Eye (tissue), 1 donor: ENCODE measurements at regions not wholly inside any gene's neighbourhood (a gene's known extent, or its start where the extent isn't known, plus 50 kb on each side); places are given as distances from the start of the nearest gene placed in this dataset.

Experiments used
- DNase-seq: peaks from one replicate; pipeline ENCODE4 v3.0.0-alpha.2; 2015

DNA sequence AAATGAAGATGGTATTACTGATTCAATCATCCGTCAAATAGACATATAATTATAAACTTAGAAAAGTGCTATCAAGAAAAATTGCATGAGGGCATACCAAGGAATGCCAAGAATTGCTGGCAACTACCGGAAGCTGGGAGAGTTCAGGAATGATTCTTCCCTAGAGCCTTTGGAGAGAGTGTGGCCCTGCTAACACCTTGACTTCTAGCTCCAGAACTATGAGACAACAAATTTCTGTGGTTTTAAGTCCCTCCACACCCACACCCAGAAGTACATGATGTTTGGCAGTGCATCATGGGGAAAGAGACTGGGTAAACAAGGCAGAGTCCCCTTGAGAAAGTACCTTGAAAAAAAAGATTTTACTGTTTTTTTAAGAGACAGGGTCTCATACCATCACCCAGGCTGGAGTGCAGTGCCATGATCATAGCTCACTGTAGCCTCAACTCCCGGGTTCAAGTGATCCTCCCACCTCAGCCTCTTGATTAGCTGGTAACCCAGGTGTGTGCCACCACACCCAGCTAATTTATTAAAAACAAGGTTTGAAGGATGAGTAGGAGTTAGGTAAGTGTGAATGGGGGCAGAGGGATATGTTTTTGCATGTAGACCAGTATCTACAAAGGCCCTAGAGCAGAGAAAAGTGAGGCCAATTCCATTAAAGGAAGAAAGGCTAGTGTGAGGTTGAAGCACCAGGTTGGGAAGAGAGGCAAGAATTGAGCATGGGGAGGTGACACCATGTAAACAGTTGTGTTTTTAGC is 53.1 kb downstream of the GSX2 start:
- no peak for DNase-seq

DNA sequence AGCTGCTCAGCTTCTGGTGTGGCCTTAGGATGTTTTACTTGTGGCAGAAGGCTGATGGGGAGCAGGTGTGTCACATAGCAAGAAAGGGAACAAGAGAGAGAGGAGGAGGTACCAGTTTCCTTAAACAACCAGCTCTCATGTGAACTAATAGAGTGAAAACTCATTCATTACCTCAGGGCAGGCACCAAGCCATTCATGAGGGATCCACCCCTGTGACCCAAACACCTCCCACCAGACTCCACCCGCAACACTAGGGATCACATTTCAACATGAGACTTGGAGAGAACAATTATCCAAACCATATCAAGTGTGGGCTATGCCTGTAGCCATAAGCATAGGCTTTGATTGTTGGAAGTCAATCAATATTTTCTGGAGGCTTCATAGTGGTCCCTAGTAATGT is 56.0 kb downstream of the GSX2 start:
- DNase-seq = no peak

DNA sequence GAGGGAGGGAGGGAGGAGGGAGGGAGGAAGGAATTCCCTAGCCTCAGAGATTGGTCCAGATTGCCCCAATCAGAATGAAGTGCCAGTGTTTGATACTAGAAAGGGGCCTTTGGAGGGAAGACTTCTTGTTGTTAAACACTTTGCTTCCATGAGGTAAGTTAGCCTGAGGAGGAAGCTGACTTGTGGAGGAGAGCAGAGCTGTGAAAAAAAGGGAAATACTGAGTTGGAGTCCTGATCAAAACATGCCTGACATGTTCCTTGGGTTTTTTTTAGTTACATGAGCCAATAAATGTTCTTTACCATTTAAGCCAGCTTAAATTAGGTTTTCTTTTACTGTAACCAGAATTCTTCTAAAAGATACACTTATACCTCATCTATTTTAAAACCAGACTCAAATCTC is 57.6 kb downstream of the GSX2 start:
- no peak for DNase-seq

GRCh38 chr4:54159543-54159942 is 59.6 kb downstream of the GSX2 start:
- DNase-seq = no peak

DNA sequence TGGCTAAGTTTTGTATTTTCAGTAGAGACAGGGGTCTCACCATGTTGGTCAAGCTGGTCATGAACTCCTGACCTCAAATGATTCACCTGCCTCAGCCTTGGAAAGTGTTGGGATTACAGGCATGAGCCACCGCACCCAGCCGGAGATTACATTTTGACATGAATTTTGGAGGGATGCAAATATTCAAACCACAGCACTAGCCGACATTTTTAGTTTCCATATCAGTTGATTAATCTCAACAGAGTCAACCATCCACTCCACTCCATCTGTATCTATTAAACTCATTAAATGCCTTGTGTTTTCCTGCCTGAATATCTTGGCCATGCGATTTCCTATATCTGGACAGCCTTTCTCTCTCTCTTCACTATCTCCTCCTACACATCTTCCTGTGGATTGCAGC is 64.1 kb upstream of the PDGFRA start:
- DNase-seq = no peak

GRCh38 chr4:54165438-54165837 is 63.7 kb upstream of the PDGFRA start:
- peak; percentile 30 for DNase-seq

DNA sequence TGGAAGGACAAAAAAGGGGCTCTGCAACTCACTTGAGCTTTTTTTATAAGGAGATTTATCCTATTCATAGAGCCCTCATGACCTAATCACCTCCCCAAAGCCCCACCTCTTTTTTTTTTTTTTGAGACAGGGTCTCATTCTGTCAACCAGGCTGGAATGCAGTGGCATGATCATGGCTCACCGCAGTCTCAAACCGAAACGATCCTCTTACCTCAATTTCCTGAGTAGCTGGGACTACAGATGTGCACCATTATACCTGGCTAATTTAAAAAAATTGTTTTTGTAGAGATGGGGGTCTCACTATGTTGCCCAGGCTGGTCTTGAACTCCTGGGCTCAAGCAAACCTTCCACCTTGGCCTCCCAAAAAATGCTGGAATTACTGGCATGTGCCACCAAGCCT is 61.6 kb upstream of the PDGFRA start:
- DNase-seq = no peak

DNA sequence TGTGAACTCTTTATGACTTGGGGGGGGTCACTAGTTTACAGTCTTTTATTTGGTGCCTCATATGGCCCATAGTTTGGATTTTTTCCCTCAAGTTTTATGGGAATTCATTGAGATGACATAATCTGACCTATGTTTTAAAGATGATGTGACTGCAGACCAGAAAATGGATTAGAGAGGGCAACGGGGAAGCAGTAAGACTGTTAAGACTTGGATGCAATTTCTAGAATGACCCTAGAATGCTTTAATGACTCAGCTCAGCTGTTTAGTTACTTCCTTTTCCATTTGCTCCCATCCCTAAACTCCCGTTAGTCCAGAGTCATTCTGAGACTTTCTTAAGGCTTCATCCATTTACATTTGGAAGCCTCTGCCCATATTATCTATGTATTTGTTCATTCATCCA is 59.9 kb upstream of the PDGFRA start:
- no peak for DNase-seq

DNA sequence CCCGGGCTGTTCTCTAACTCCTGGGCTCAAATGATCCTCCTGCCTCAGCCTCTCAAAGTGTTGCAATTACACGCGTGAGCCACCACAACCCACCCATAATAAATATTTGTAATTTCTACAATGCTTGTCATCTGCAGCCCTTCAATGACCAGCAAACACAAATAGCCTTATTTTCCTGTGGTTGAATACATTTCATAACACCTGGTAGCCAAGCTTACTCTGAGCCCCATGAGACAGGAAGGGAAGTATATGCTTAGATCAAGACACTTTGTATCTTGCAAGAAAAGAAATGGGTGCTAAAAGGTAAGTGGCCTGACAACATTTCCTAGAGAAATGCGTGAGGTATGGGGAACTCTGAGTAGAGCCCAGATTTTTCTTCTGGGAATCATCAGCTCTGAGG is 56.9 kb upstream of the PDGFRA start:
- no peak for DNase-seq

- DNase-seq = no peak
Measured at GRCh38 chr4:54173281-54173912, 55.7 kb upstream of the PDGFRA start.

DNA sequence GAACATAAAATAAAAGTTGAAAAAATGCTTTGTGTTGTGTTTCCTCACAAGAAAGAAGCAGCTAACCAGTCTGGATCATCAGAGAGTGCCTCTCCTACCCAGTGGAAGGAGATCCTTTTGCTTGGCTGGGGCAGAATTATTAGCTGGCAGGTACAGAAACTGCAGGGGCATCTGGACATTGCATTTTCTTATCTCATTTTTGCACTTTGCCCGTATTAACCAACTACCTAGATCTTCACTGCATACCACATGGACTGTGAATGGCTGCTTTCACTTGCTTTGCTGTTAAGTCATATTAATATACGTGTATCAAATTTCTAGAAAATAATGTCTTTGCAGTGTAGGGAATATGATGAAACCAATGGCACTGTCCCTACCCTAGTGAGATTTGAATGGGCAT is 52.9 kb upstream of the PDGFRA start:
- DNase-seq = no peak
